NCI-H128 (cell line): ENCODE measurements at regions not wholly inside any gene's neighbourhood (a gene's known extent, or its start where the extent isn't known, plus 50 kb on each side); places are given as distances from the start of the nearest gene placed in this dataset.
"Not testable (repeated sequence)": the region's sequence is repeated elsewhere in the genome, so short reads cannot be mapped to it uniquely, and the experiment has no call there.

Source experiments
- DNase-seq: peaks from one replicate; lab custom pipeline; 2025; ENCODE audit not compliant: unreplicated experiment; lab: John Stamatoyannopoulos, UW

GRCh38 chr5:39720136-39720535 is 295.4 kb upstream of the DAB2 start:
- DNase-seq: no peak

GRCh38 chr5:39717176-39717897 is 292.6 kb upstream of the DAB2 start:
- no peak for DNase-seq

GRCh38 chr5:39716532-39717028 is 291.8 kb upstream of the DAB2 start:
- DNase-seq: no peak

GRCh38 chr5:39714036-39714698 is 289.4 kb upstream of the DAB2 start:
- no peak for DNase-seq

GRCh38 chr5:39713250-39713916 is 288.6 kb upstream of the DAB2 start:
- no peak for DNase-seq

GRCh38 chr5:39712316-39713249 is 287.8 kb upstream of the DAB2 start:
- DNase-seq: no peak

- DNase-seq: no peak
Observed at GRCh38 chr5:39711821-39712220, 287.0 kb upstream of the DAB2 start.

- DNase-seq: no peak
Observed at GRCh38 chr5:39709032-39709431, 284.3 kb upstream of the DAB2 start.

GRCh38 chr5:39702928-39703327 is 278.1 kb upstream of the DAB2 start:
- DNase-seq: no peak

- DNase-seq: no peak
Observed at GRCh38 chr5:39700523-39700922, 275.7 kb upstream of the DAB2 start.

GRCh38 chr5:39698838-39699560 is 274.2 kb upstream of the DAB2 start:
- DNase-seq: no peak

GRCh38 chr5:39697881-39698280 is 273.1 kb upstream of the DAB2 start:
- no peak for DNase-seq

- no peak for DNase-seq
Observed at GRCh38 chr5:39696672-39697398, 272.1 kb upstream of the DAB2 start.

- no peak for DNase-seq
Observed at GRCh38 chr5:39691993-39692392, 267.2 kb upstream of the DAB2 start.

- DNase-seq: no peak
Observed at GRCh38 chr5:39691136-39691535, 266.4 kb upstream of the DAB2 start.

GRCh38 chr5:39689919-39690318 is 265.1 kb upstream of the DAB2 start:
- DNase-seq: no peak

- not testable (repeated sequence) for DNase-seq
Observed at GRCh38 chr5:39687924-39688323, 263.1 kb upstream of the DAB2 start.

GRCh38 chr5:39680213-39680612 is 255.4 kb upstream of the DAB2 start:
- DNase-seq: no peak

GRCh38 chr5:39678534-39678933 is 253.8 kb upstream of the DAB2 start:
- no peak for DNase-seq

GRCh38 chr5:39675676-39676075 is 250.9 kb upstream of the DAB2 start:
- DNase-seq: no peak
